GM12878 (cell line): ENCODE measurements at regions not wholly inside any gene's neighbourhood (a gene's known extent, or its start where the extent isn't known, plus 50 kb on each side); places are given as distances from the start of the nearest gene placed in this dataset.

Experiments used
- EP300 ChIP-seq, 2 experiments: fragments of 150-350 bp in 1 of 2; IDR thresholded peaks; 2 replicates each; pipeline ENCODE4 v1.6.1; 2011 to 2012; ENCODE audit warnings: low read depth in 2 of 2, low read length in 2 of 2, borderline replicate concordance in 1 of 2, improper control_type of control experiment in 1 of 2, inconsistent platforms in 1 of 2; ENCODE audit not compliant: control insufficient read depth in 1 of 2
- EZH2 ChIP-seq: IDR thresholded peaks from 2 replicates; pipeline ENCODE4 v1.6.1; 2012; ENCODE audit warnings: low read depth, mild to moderate bottlenecking, control low read depth, inconsistent platforms, low read length, borderline replicate concordance; ENCODE audit not compliant: control insufficient read depth
- JUND ChIP-seq: IDR thresholded peaks from 2 replicates; pipeline ENCODE4 v1.6.1; 2012; ENCODE audit warnings: low read depth, mild to moderate bottlenecking, low read length, improper control_type of control experiment, moderate library complexity
- KAT2A ChIP-seq: conservative IDR thresholded peaks from 2 replicates; pipeline ENCODE4 v1.6.1; 2011; ENCODE audit warnings: low read depth, low read length; ENCODE audit not compliant: control insufficient read depth
- NFYA ChIP-seq: IDR thresholded peaks from 2 replicates; pipeline ENCODE4 v1.6.1; 2011; ENCODE audit warnings: low read depth, mild to moderate bottlenecking, low read length, improper control_type of control experiment, borderline replicate concordance
- NRF1 ChIP-seq: conservative IDR thresholded peaks from 2 replicates; pipeline ENCODE4 v1.6.1; 2011; ENCODE audit warnings: mild to moderate bottlenecking, low read depth, low read length, improper control_type of control experiment
- SMARCA5 ChIP-seq: fragments of 450-650 bp; IDR thresholded peaks from 2 replicates; pipeline ENCODE4 v1.6.1; 2017; ENCODE audit warnings: mild to moderate bottlenecking
- TF ChIP-seq, protein P1 (sequence below), 3 experiments: IDR thresholded peaks in 2 of 3; conservative IDR thresholded peaks in 1 of 3; 2 replicates each; pipeline ENCODE4 v1.5.1; 2011; ENCODE audit warnings: low read depth in 3 of 3, low read length in 3 of 3, mild to moderate bottlenecking in 3 of 3, control low read depth in 2 of 3, moderate library complexity in 2 of 3, inconsistent platforms in 1 of 3, mixed read lengths in 1 of 3; ENCODE audit not compliant: control insufficient read depth in 2 of 3, insufficient read depth in 1 of 3; ENCODE audit errors: extremely low read depth in 1 of 3
- TF ChIP-seq, protein P2 (sequence below): IDR thresholded peaks from 2 replicates; pipeline ENCODE4 v1.6.1; 2011; ENCODE audit warnings: low read depth, low read length, improper control_type of control experiment, borderline replicate concordance
- TF ChIP-seq, protein P3 (sequence below): fragments of 450-650 bp; IDR thresholded peaks from 2 replicates; pipeline ENCODE4 v1.6.1; 2014; ENCODE audit warnings: mild to moderate bottlenecking

DNA sequence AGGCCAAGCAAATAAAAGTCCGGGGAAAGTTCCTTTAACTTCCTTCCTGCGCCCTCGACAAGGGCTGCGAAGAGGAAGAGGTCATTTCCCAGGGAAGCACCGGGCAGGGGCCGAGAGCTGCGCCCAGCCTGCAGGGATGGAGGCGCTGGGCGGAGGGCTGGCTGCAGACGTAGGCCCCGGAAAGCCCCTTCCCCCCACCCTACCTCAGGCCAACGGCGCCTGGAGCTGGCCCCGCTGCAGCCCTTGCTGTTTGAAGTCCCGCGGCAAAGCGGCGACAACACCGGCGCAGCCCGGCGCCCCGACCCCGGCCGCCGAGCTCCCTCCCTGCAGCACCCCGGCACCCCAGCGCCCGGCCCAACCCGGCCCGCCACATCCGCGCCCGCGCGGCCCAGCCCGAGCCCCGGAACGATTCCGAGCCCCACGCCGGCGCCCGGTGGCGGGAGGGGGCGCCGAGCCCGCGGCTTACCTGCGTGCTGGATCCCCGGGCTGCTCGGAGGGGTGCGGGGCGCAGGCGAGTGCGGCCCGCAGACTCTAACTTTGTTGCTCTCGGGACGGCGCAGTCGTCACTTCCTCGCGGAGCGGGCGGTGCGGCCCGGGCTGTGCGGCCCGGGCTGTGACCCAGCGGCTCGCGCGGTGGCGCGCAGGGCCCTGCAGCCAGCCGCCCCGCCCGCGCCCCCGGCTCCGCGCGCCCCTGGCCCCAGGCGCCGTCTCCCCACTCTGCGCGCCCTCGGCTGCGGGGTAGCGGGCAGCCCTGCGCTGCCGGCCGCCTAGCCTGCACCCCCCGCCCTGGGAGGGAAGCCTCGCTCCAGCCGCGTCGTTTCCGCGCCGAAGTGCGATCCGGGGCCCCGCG lies 64.8 kb upstream of the PTGR2 start:
- TF ChIP-seq EZH2 (no peak), KAT2A (no peak), NRF1 (no peak), NFYA (no peak), EP300 (IDR thresholded peaks at IDR 0.05; ENCODE audit: borderline replicate concordance in 1 of 2, control insufficient read depth in 1 of 2, low read depth in 2 of 2, low read length in 2 of 2) (no peak), SMARCA5 (no peak; the same call in 1 of the 2 replicates), JUND (no peak)
- TF ChIP-seq, protein P1, sequence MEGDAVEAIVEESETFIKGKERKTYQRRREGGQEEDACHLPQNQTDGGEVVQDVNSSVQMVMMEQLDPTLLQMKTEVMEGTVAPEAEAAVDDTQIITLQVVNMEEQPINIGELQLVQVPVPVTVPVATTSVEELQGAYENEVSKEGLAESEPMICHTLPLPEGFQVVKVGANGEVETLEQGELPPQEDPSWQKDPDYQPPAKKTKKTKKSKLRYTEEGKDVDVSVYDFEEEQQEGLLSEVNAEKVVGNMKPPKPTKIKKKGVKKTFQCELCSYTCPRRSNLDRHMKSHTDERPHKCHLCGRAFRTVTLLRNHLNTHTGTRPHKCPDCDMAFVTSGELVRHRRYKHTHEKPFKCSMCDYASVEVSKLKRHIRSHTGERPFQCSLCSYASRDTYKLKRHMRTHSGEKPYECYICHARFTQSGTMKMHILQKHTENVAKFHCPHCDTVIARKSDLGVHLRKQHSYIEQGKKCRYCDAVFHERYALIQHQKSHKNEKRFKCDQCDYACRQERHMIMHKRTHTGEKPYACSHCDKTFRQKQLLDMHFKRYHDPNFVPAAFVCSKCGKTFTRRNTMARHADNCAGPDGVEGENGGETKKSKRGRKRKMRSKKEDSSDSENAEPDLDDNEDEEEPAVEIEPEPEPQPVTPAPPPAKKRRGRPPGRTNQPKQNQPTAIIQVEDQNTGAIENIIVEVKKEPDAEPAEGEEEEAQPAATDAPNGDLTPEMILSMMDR (IDR thresholded peaks at IDR 0.05 in 2 of 3, conservative IDR thresholded peaks at IDR 0.05 in 1 of 3; ENCODE audit: control insufficient read depth in 2 of 3, extremely low read depth in 1 of 3, insufficient read depth in 1 of 3, low read depth in 3 of 3, low read length in 3 of 3), result no peak
- TF ChIP-seq, protein P2, sequence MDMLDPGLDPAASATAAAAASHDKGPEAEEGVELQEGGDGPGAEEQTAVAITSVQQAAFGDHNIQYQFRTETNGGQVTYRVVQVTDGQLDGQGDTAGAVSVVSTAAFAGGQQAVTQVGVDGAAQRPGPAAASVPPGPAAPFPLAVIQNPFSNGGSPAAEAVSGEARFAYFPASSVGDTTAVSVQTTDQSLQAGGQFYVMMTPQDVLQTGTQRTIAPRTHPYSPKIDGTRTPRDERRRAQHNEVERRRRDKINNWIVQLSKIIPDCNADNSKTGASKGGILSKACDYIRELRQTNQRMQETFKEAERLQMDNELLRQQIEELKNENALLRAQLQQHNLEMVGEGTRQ, result no peak
- TF ChIP-seq, protein P3, sequence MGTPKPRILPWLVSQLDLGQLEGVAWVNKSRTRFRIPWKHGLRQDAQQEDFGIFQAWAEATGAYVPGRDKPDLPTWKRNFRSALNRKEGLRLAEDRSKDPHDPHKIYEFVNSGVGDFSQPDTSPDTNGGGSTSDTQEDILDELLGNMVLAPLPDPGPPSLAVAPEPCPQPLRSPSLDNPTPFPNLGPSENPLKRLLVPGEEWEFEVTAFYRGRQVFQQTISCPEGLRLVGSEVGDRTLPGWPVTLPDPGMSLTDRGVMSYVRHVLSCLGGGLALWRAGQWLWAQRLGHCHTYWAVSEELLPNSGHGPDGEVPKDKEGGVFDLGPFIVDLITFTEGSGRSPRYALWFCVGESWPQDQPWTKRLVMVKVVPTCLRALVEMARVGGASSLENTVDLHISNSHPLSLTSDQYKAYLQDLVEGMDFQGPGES, result no peak
